CD14-positive monocyte (primary cell): ENCODE measurements at regions not wholly inside any gene's neighbourhood (a gene's known extent, or its start where the extent isn't known, plus 50 kb on each side); places are given as distances from the start of the nearest gene placed in this dataset.

Experiments
- DNase-seq, 3 donors: peaks; one replicate each; pipeline ENCODE4 v3.0.0-alpha.2; 2011 to 2022
- H2AFZ ChIP-seq: 2 replicates; pipeline ENCODE4 v1.6.0; 2012; ENCODE audit warnings: mild to moderate bottlenecking, low read depth, low read length, inconsistent platforms; ENCODE audit not compliant: insufficient read depth, poor library complexity, severe bottlenecking
- H3K27ac ChIP-seq, 2 donors: 1 replicate in 1 of 2; 2 replicates in 1 of 2; pipeline ENCODE4 v1.5.1; 2012 to 2013; ENCODE audit warnings: low read length in 2 of 2, control low read depth in 1 of 2, inconsistent platforms in 1 of 2, low read depth in 1 of 2, mild to moderate bottlenecking in 1 of 2
- H3K27me3 ChIP-seq, 2 donors: one replicate each; pipeline versions ENCODE4 v1.6.0 to v1.6.1; 2011 to 2013; ENCODE audit warnings: low read length in 2 of 2; ENCODE audit not compliant: control insufficient read depth in 2 of 2, insufficient read depth in 2 of 2
- H3K36me3 ChIP-seq, 2 donors: replicated peaks in 1 of 2; 1 replicate in 1 of 2; 2 replicates in 1 of 2; pipeline versions ENCODE4 v1.5.1 to v1.6.1; 2012 to 2013; ENCODE audit warnings: low read length in 2 of 2, control low read depth in 1 of 2, inconsistent platforms in 1 of 2, mild to moderate bottlenecking in 1 of 2; ENCODE audit not compliant: insufficient read depth in 2 of 2, control insufficient read depth in 1 of 2
- H3K4me1 ChIP-seq, 2 donors: 1 replicate in 1 of 2; 2 replicates in 1 of 2; pipeline versions ENCODE4 v1.5.1 to v1.6.1; 2012 to 2013; ENCODE audit warnings: low read length in 2 of 2, control low read depth in 1 of 2, inconsistent platforms in 1 of 2, mild to moderate bottlenecking in 1 of 2, moderate library complexity in 1 of 2; ENCODE audit not compliant: insufficient read depth in 2 of 2, control insufficient read depth in 1 of 2
- H3K4me2 ChIP-seq: replicated peaks from 2 replicates; pipeline ENCODE3; 2012; ENCODE audit warnings: low read length, moderate library complexity, mild to moderate bottlenecking; ENCODE audit not compliant: poor library complexity, severe bottlenecking; ENCODE audit errors: extremely low read depth
- H3K4me3 ChIP-seq, 3 experiments: fragments of 200-600 bp in 1 of 3; sonication (generic) in 1 of 3; replicated peaks in 1 of 3; 1 replicate in 2 of 3; 2 replicates in 1 of 3; pipeline ENCODE4 v1.5.1; 2011 to 2013; ENCODE audit warnings: low read length in 3 of 3, mild to moderate bottlenecking in 3 of 3, control low read depth in 2 of 3, low read depth in 2 of 3, inconsistent platforms in 1 of 3, moderate library complexity in 1 of 3
- H3K79me2 ChIP-seq: 2 replicates; pipeline ENCODE4 v1.6.0; 2012; ENCODE audit warnings: mild to moderate bottlenecking, control low read depth, inconsistent platforms, low read length, moderate library complexity; ENCODE audit not compliant: insufficient read depth
- H3K9ac ChIP-seq: 2 replicates; pipeline ENCODE4 v1.6.0; 2017; ENCODE audit warnings: low read length, mild to moderate bottlenecking; ENCODE audit not compliant: insufficient read depth, poor library complexity, severe bottlenecking
- H3K9me3 ChIP-seq, 2 donors: replicated peaks in 1 of 2; 1 replicate in 1 of 2; 2 replicates in 1 of 2; pipeline versions ENCODE4 v1.5.1 to v1.6.1; 2012 to 2013; ENCODE audit warnings: low read length in 2 of 2, control low read depth in 1 of 2; ENCODE audit not compliant: control insufficient read depth in 1 of 2, insufficient read depth in 1 of 2
- H4K20me1 ChIP-seq: 2 replicates; pipeline ENCODE4 v1.6.0; 2012; ENCODE audit warnings: mild to moderate bottlenecking, low read length, control low read depth, moderate library complexity; ENCODE audit not compliant: insufficient read depth
- H3K27ac Mint-ChIP-seq, 7 donors: one replicate each; pipeline ENCODE4 v1.8.0; 2020; ENCODE audit warnings: mild to moderate bottlenecking in 7 of 7, mixed read lengths in 7 of 7, moderate library complexity in 6 of 7, inconsistent platforms in 2 of 7
- H3K27me3 Mint-ChIP-seq, 3 donors: one replicate each; pipeline ENCODE4 v1.8.0; 2021 to 2022; ENCODE audit warnings: low read depth in 3 of 3, mild to moderate bottlenecking in 3 of 3, mixed read lengths in 3 of 3, moderate library complexity in 3 of 3, inconsistent platforms in 1 of 3
- H3K36me3 Mint-ChIP-seq, 2 donors: one replicate each; pipeline ENCODE4 v1.8.0; 2020; ENCODE audit warnings: mixed read lengths in 2 of 2, inconsistent platforms in 1 of 2, mild to moderate bottlenecking in 1 of 2
- H3K4me1 Mint-ChIP-seq: one replicate; pipeline ENCODE4 v1.8.0; 2020; ENCODE audit warnings: mild to moderate bottlenecking, mixed read lengths
- H3K4me3 Mint-ChIP-seq, 2 donors: one replicate each; pipeline ENCODE4 v1.8.0; 2020; ENCODE audit warnings: mild to moderate bottlenecking in 2 of 2, mixed read lengths in 2 of 2, moderate library complexity in 1 of 2
- H3K9me3 Mint-ChIP-seq, 7 donors: one replicate each; pipeline ENCODE4 v1.8.0; 2020 to 2022; ENCODE audit warnings: mixed read lengths in 7 of 7, mild to moderate bottlenecking in 6 of 7, moderate library complexity in 6 of 7, inconsistent platforms in 2 of 7
- WGBS: methylation state at CpG from one replicate; pipeline ENCODE4 v1.1.5; 2013; ENCODE audit warnings: missing lambda C conversion rate; ENCODE audit not compliant: insufficient coverage; 5-methylcytosine and 5-hydroxymethylcytosine counted together
- intact Hi-C, 2 donors: fragments of 100-400 bp; cut with micrococcal nuclease; formaldehyde crosslinking; loops; one replicate each; pipeline versions ENCODE4 v1.15.0 to v1.15.1; 2023
- TF ChIP-seq, protein P1 (sequence below): fragments of 200-600 bp; IDR thresholded peaks from one replicate; pipeline ENCODE4 v1.8.0; 2022; ENCODE audit warnings: antibody characterized with exemption, mild to moderate bottlenecking

DNA sequence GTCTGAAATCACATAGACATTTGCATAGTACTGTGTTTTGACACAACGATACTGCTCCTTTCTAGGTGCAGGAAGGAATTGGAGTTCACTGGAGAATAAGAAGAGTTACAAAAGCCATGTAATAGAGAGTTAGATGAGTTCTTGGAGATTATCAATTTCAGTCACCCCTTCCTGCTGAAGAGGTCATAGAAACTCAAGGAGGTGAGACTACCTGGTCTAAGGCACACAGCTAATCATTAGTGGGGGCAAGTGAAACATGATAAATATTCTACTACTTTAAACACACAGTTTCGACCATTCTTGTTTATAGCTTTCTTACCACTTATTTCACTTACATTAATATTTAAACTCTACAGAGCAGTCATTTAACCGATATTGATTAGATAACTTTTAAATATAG lies 286.9 kb upstream of the NXPH2 start:
- no CpG with 5 or more reads among the region's 3 CpGs for WGBS
- no peaks in the 10 kb centered on the region for H3K4me1 Mint-ChIP-seq

DNA sequence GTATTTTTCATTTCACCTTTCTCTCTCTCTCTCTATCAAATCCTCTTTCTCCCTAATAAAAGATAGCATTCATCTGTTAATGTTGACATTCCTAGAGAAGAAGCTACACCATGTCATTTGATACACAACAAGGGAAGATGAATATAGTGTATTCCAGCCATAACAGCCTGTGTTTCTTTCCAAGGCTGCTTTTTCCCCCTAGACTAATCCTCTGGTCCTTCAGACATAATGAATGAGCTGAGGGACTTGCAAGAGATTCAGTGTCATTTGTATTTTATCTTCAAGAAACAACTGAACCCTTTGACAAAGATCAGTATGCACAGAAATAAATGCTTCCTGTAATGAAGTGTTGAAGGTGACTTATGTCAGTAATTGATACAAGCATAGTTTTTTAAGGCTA lies 284.0 kb upstream of the NXPH2 start:
- H3K79me2 ChIP-seq: no peaks in the 10 kb centered on the region
- Mint-ChIP-seq H3K27ac (no peak overlapping the region), H3K4me3 (no peak overlapping the region), H3K27me3 (peaks cover 0 to 1% (median 0%) of the 10 kb centered on the region in 3 donors), H3K9me3 (peaks cover 0 to 4% (median 0%) of the 10 kb centered on the region in 7 donors), H3K36me3 (no peaks in the 10 kb centered on the region), H3K4me1 (no peaks in the 10 kb centered on the region)
- H3K4me3 ChIP-seq: no peak overlapping the region
- H3K27me3 ChIP-seq: no peaks in the 10 kb centered on the region
- no peaks in the 10 kb centered on the region for H3K36me3 ChIP-seq
- TF ChIP-seq, protein P1, sequence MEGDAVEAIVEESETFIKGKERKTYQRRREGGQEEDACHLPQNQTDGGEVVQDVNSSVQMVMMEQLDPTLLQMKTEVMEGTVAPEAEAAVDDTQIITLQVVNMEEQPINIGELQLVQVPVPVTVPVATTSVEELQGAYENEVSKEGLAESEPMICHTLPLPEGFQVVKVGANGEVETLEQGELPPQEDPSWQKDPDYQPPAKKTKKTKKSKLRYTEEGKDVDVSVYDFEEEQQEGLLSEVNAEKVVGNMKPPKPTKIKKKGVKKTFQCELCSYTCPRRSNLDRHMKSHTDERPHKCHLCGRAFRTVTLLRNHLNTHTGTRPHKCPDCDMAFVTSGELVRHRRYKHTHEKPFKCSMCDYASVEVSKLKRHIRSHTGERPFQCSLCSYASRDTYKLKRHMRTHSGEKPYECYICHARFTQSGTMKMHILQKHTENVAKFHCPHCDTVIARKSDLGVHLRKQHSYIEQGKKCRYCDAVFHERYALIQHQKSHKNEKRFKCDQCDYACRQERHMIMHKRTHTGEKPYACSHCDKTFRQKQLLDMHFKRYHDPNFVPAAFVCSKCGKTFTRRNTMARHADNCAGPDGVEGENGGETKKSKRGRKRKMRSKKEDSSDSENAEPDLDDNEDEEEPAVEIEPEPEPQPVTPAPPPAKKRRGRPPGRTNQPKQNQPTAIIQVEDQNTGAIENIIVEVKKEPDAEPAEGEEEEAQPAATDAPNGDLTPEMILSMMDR: no peak
- DNase-seq: no peak
- no peaks in the 10 kb centered on the region for H3K9me3 ChIP-seq
- intact Hi-C loops: no loop called here
- H4K20me1 ChIP-seq: no peaks in the 10 kb centered on the region
- H3K27ac ChIP-seq: no peak overlapping the region
- H3K4me1 ChIP-seq: no peaks in the 10 kb centered on the region
- H3K9ac ChIP-seq: no peak overlapping the region
- no peak overlapping the region for H2AFZ ChIP-seq
- no peak overlapping the region for H3K4me2 ChIP-seq

More for the DNA sequence above, 286.9 kb upstream of the NXPH2 start:
- H3K4me2 ChIP-seq: no peak overlapping the region
- intact Hi-C loops: no loop called here
- no peaks in the 10 kb centered on the region for H3K4me1 ChIP-seq
- no peak overlapping the region for H3K9ac ChIP-seq
- no peak overlapping the region for H3K4me3 ChIP-seq
- Mint-ChIP-seq H3K27ac (no peak overlapping the region), H3K4me3 (no peak overlapping the region), H3K27me3 (no peaks in the 10 kb centered on the region), H3K9me3 (peaks cover 0 to 2% (median 0%) of the 10 kb centered on the region in 7 donors), H3K36me3 (no peaks in the 10 kb centered on the region)
- no peaks in the 10 kb centered on the region for H4K20me1 ChIP-seq
- no peak overlapping the region for H2AFZ ChIP-seq
- no peak overlapping the region for H3K27ac ChIP-seq
- H3K36me3 ChIP-seq: no peaks in the 10 kb centered on the region
- no peak for DNase-seq
- H3K27me3 ChIP-seq: no peaks in the 10 kb centered on the region
- H3K79me2 ChIP-seq: no peaks in the 10 kb centered on the region
- TF ChIP-seq, protein P1: no peak
- no peaks in the 10 kb centered on the region for H3K9me3 ChIP-seq
